GM19397 (cell line): ENCODE measurements at regions not wholly inside any gene's neighbourhood (a gene's known extent, or its start where the extent isn't known, plus 50 kb on each side); places are given as distances from the start of the nearest gene placed in this dataset.
"Not testable (repeated sequence)": the region's sequence is repeated elsewhere in the genome, so short reads cannot be mapped to it uniquely, and the experiment has no call there.

Source experiments
- ATAC-seq: cut with Tn5 transposase; IDR thresholded peaks from one replicate; pipeline ENCODE4 v1.9.1; 2021; ENCODE audit warnings: mild to moderate bottlenecking, moderate library complexity; ENCODE audit not compliant: unreplicated experiment

DNA sequence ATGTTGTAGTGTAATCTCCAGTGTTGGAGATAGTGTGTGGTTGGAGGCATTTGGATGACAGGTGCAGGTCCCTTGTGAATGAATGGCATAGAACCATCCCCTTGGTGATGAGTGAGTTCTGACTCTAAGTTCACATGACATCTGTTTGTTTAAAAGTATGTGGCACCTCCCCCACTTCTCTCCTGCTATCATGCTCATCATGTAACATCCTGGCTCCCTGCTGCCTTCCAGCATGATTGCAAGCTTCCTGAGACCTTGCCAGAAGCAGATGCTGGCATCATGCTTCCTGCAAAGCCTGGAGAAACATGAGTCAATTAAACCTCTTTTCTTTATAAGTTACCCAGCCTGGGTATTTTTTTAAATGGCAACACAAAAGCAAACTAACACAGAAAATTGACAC, 499.0 kb upstream of the SEMA3D start:
- ATAC-seq, result no peak

DNA sequence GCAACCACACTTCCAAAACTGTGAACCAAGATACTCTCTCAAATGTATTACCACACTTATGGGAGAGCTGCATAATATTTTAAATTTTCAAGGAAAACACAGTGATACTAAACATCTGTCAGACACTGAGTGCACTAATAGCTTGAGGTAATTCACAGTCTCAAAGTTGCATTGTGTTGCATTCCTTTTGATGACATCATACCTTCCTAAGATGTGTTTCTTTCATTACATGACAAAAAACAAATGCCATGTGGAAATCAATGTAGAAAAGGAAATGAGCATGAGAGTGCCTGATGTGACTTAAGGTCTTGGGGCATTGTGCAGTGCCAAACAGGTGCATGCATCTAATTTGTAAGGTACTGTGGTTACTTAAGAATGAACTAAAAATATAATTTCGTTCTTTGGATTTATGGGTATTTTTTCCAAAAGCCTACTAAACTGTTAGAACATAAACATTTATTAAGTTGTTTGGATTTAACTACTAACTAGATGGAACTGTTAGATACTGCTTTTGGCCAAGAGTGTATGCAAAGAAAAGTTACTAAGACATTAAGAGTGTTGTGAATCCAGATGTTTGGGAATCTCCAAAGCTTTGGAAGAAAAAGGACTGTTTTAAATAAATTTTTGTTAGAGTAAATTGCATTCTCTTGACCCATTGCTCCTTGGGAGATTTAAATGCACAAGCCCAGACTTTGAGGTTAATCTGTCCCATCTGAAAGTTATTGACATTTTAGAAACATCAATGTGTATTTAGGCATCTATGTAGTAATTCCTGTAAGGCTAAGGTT, 496.2 kb upstream of the SEMA3D start:
- no peak for ATAC-seq

DNA sequence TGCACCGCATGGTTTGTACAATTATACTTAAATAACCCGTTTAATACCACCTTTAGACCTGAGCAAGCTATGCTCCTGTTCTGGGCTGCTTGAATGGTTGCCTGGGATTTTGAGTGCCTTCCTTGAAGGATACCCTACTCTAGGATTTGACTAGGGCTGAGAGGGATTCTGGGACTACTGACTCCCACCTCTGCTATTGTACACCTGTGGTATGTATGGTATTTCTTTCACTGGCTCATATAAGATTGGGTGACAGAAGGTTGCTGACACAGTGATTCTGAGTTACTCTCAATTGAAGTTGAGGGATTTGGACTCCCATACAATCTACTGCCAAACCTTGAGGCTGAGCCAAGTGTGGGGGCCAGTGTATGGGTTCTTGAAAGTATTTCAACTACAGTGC, 494.4 kb upstream of the SEMA3D start:
- ATAC-seq, result no peak

DNA sequence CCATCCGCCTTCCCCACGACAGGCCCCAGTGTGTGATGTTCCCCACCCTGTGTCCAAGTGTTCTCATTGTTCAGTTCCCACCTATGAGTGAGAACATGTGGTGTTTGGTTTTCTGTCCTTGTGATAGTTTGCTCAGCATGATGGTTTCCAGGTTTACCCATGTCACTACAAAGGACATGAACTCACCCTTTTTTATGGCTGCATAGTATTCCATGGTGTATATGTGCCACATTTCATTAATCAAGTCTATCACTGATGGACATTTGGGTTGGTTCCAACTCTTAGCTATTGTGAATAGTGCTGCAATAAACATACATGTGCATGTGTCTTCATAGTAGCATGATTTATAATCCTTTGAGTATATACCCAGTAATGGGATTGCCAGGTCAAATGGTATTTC, 488.2 kb upstream of the SEMA3D start:
- not testable (repeated sequence) for ATAC-seq

DNA sequence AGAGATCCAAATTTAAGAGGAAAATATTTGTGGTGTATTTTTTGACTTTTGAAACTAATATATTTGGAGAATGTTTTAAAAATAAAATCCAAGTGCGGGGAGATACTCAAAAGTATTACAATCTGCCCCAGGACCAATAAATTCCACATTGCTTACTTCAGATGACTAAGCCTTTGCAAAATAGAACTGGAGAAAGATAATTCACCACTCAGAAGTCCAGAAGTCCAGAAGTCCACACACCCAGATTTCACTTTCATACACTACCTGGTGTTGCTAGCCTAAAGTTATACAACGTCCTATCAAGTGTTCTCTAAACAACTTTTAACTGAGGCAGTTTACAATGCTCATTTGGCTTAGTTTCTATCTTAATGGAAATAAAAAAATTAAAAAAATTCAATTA, 487.0 kb upstream of the SEMA3D start:
- no peak for ATAC-seq

DNA sequence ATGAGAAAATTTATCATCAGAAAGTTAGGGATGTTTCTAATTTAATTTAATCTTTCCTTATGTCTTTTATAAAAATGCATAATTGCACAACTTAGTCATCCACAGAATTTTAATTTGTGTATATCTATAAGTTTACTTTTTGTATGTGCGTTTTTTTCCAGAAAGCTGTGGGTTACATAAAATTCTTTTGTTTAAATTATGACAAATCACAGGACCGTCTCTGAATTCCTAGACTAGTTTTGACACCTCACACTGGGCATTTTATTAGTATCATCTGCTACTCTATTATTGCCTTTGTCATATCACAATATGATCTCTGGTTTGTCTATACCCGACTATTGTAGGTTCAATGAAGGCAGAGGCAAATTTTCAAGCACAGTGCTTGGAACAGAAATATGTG, 482.4 kb upstream of the SEMA3D start:
- no peak for ATAC-seq

DNA sequence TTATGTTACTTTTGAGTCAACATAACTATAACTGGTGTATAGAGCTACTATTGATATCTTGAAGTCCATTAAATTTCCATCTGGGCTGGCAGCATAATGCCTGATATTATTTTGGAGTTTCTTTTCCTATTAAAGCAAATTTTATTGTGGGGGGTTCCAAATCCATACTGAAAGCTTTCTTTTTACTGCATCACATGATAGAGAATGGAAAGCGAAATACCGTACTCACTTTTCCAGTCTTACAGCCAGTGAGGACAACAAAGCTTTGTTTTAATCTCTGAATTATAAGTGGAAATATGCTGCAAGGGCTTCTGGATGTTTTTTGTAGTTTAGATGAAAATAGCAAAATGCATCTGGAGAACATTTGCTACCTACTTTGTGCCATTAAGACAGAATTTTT, 477.5 kb upstream of the SEMA3D start:
- no peak for ATAC-seq

DNA sequence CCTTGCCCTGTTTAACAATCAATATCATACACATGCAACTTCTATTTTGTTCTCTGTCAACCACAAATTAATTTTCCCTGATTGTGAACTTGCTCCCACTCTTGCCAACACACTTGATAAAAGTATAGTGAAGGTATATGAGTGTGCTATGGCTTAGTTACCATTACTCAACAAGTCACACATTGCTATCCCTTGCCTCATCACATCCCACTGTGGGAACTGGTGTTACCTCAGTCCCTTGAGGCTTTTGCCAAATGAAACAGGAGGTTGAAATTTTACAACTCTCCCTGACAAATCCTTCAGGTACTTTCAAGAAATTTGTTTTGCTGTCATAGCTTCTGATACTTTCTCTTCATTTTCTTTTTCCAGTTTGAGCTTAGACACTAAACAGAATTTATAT, 472.5 kb upstream of the SEMA3D start:
- ATAC-seq, result no peak

DNA sequence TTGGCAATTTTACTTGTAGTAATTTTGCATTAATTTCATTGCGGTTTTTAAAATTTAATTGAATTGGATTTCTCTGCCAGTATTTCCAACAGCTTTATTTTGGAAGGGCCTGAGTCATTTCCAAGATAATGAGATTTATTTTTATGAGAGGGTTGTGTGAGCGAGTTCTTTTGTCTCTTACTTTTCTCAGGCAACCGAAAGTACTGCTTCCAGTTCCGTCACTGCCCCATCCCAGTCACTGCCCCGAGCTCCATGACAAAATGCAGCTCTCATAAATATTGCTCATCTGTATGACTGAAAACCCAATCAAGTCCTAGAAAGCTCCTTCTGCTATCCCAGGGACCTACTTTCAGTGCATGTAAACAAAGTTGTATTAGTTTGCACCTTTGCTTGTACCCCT, 468.4 kb upstream of the SEMA3D start:
- no peak for ATAC-seq

DNA sequence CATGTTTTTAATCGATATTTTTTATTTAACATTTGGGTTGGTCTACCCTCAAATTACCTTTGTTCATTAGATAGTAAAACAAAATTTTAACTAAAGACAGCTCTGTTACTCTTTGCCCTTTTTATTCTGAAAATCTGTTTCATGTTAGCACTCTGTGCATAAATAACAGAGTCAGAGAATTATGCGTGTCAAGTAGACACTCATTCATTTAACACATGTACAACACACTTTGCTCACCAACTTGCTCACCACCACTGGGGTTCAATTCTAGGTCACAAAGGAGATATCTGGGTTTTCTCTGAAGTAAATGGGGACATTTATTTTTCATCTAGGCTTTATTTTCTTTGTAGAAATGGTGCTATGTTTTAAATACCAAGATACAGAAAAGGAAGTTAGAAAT, 457.4 kb upstream of the SEMA3D start:
- no peak for ATAC-seq

DNA sequence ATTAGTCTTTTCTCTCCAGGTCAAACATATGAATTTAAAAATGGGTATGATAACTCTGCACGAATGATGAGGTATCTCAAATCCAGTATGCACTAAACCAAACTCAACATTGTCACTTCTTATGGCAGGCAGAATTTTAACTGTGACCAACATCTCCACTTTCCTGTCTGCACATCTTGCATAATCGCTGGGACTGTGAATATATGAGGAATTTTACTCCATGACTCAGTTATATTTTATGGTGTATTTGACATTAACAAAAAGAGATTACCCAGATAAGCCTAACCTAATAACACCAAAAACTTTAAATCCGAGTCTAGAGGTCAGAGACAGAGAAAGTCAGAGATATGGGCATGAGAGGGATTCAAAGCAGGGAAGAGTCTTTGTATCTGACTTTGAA, 454.5 kb upstream of the SEMA3D start:
- no peak for ATAC-seq

DNA sequence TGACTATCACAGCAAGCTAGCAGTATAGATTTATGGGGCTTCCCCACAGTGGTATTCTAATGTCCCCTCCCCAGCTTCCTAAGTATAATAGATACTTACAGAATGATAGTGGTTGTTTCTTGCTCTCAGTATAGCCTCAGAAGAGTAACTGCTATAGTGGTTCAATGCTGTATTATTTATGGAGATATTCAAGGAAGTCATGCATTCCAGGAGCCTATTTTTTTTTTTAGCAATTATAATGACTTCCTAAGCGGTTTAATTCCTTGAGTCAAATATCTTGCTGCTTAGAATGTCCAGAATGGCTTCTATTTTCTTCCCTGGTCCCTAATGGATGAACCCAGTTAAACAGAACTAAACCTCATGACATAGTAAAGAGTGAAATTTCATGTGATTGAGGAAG, 451.5 kb upstream of the SEMA3D start:
- no peak for ATAC-seq

DNA sequence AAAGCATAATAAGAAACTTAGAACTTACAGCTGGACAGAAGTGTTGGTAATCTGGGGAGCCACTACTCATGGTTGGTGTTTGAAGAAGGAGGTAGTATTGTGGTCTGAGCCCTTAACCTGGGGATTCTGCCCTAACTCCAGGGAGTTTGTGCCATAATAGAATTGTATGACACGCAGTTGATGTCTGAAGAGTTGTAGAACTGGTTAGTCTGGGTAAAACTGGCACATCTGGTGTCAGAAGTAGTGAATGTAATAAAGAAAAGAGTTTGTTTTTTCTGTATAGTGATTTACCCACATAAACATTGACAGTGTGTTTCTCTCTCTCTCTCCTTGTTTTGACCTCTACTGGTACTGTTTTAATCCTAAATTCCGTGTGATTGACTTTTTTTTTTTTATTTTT, 448.1 kb upstream of the SEMA3D start:
- ATAC-seq, result no peak

DNA sequence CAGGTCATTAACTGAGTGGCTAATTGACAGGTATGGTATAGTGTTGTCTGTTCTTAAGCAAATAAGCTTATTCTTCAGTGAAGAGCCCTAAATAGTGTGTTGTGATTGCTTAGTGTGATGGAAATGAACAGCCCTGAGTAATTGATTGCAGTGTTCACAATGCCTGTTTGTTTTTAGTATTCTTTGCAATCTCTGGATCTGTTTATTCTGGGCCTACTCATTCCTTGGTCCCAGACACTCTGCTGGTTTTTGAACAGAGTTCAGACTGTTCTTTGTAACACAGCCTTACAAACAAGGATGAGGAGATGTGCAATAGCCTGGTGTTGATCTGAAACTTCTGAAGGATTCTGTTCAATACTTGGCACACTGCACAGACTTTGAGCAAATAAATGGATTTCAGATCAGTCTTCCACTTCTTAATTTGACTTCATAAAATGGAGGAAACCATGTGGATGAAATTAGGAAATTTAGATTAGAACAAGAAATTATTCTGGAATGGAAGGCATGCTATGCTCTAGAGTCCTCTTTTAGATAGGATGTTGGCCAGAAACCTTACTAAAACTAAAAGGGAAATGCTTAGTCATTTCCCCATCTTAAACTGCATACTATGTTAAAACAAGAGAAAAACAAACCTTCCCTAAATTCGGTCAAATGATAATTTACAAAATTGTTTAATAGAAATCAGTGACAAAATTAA, 444.2 kb upstream of the SEMA3D start:
- no peak for ATAC-seq

DNA sequence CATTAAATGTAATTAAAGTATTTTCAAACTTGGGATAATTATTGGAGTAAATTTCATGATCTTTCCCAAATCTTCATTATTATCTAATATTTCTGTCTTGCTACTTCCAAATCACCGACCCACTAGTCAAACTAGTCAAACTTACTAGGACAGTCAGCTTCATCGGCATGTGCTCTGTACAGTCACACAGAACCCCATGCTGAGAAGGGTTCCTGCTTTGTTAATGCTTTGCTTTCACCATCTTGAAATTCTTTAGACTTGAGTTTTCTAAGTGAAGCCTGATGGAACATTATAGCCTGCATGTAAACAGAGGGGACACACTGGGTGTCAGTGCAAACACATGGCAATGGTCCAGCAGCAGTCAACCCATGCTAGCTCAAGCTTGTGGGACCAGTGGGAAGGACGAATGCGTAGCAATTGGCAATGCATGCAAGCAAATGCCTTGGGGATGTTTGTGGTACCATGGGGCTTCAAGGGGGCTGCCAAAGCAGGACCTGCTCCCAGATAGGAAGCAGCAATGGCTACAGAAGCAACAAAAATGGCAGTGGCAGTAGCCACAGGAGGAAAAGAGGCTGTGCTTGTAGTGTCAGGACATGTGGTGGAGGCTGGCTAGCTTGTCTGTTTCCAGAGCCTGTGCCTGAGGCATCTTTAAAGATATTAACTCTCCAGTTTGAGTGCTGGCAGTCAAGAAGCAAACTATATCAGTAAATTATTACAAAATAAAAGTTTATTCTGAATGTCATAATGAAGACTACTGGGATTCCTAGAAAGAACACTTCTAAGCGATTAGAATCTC, 441.1 kb upstream of the SEMA3D start:
- ATAC-seq, result no peak

DNA sequence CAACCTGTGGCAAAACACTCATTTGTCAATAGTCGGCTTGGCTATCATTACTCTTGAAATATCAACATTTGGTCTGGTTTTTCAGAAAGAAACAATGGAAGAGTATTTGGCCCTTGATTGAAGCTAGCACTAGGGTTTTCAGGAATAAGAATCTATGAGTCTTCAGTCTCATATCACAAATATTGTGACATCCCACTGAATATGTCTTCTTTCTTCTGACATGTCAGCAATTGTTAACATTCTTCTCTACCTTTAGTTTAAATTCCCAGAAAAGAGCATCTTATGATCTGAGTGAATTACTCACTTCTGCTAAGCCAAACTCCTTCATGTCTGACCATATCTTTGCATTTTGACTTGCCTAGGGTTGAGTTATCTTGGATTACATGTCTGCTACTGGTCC, 435.2 kb upstream of the SEMA3D start:
- no peak for ATAC-seq

DNA sequence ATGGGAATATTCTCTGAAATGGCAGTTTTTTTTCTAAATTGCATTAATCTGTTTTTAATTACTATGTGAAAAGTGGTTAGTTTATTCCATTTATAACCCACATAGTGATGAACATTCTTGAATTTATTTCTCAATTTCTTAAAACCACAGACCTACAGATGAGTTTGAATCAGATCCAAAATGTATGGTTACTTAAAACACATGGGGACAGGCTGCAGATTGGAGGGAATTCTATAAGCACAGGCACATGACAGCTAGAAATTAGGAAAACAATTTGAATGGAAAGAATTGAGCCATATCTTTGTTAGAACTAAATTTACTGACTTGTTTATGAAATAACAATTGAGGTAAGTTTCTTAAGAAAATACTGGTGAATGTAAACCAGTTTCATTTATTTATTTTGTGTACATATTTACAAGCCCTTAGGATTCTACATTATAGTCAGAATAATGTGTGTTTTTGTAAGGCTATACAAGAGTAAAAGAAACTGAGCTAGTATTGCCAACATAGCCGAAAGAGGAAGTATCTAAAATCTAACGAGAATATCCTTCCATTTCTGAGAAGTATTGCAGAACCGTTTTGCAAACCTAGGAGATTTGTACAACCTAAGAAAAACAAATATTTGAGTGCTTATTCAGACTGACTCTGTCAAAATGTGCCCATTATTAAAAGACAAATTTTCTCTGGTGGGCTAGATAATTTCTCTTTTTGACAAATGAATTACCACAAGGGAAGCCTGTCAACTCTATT, 434.3 kb upstream of the SEMA3D start:
- no peak for ATAC-seq

DNA sequence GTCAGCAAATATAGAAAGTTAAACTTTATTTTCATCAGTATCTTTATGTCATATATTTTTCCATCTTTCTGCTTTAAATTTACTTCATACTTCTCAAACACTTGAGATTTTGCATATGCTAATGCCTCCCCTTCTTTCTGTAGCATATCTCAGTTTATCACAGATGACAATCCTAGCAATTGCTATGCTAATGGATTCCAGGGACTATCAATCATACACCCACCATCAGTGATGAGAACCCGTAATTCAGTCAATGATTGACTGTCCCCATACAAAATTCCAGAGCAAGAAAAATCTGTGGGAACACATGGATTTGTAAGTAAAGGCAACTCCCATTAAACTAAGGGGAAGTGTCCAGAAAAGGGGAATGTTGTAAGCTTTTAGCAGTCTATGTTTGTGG, 432.4 kb upstream of the SEMA3D start:
- ATAC-seq, result no peak

DNA sequence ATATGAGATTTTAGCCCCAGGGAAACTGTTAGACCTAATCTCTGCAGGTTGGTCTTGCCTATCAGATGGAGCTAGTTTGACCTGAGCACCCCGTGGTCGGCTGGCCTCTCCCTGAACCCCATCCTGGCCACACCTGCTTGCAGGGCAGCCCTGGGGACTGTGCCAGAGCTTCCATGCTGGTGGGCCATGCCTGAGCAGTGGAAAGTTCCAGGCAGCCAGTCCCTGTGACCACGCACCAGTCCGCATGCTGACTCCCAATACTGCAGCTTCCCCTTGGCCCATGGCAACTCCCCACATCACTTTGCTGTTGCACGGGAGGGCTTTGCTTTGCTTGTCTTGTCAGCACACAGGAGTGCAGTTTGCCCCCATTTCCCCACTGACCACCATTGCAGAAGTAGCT, 427.8 kb upstream of the SEMA3D start:
- ATAC-seq, result no peak

DNA sequence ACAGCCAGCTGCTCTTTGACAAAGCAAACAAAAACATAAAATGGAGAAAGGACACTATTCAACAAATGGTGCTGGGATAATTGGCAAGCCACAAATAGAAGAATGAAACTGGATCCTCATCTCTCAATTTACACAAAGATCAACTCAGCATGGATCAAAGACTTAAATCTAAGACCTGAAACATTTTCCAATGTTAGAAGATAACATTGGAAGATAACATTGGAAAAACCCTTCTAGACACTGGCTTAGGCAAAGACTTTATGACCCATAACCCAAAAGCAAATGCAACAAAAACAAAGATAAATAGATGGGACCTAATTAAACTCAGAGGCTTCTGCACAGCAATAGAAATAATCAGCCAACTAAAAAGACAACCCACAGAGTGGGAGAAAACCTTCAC, 425.7 kb upstream of the SEMA3D start:
- ATAC-seq, result no peak

DNA sequence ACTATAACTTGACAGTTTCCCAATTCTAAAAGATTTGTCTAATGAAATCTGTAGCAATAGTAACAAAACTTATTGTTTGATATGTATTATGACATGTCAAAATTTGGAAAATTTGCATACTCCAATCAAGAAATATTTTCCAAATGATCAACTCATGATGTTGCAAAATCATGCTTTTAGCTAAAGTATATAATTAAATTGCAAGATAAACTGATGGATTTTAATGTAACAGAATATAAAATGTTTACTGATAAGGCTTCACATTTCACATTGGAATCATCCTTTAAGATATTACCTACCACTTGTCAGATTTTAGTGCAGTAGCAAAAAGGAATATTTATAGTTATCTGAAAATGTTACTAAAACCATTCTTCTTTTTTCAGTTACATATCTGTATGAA, 421.9 kb upstream of the SEMA3D start:
- no peak for ATAC-seq
